ENCODE measurements at regions not wholly inside any gene's neighbourhood (a gene's known extent, or its start where the extent isn't known, plus 50 kb on each side); places are given as distances from the start of the nearest gene placed in this dataset.

DNA sequence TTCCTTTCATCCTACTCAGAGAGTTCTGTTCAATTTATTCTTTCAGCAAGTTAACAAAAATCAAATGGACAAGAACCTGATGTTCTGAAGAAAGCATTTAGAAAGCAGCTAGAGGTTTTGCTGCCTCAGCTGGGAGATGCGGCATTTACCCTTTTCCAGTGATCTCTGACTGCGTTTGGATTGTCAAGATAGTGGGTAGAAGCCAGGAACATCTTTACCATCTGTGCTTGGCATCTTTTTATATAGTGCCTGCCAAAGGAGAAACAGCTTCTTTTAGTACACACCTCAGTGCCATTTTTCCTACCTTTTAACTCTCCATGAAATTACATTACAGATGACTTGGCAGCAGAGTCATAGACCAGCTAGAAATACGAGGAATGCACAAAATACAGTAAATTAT, 680.8 kb downstream of the SLITRK1 start:
- intact Hi-C loops (cut with micrococcal nuclease): no loop called here
- Histone ChIP-seq H3K27ac (ENCODE audit: low read depth in 1 of 2, low read length in 2 of 2) (no peak overlapping the region), H3K4me2 (replicated peaks; ENCODE audit: extremely low read depth, low read length, poor library complexity, severe bottlenecking) (no peak overlapping the region), H3K4me1 (ENCODE audit: control insufficient read depth in 1 of 2, insufficient read depth in 2 of 2, low read length in 2 of 2) (no peaks in the 10 kb centered on the region), H3K27me3 (ENCODE audit: control insufficient read depth in 2 of 2, insufficient read depth in 2 of 2, low read length in 2 of 2) (no peaks in the 10 kb centered on the region), H3K9me3 (replicated peaks in 1 of 2; ENCODE audit: control insufficient read depth in 1 of 2, insufficient read depth in 1 of 2, low read length in 2 of 2) (peaks cover 4 to 15% of the 10 kb centered on the region in 2 donors), H2AFZ (ENCODE audit: insufficient read depth, low read depth, low read length, poor library complexity, severe bottlenecking) (no peak overlapping the region), H3K36me3 (replicated peaks in 1 of 2; ENCODE audit: control insufficient read depth in 1 of 2, insufficient read depth in 2 of 2, low read length in 2 of 2) (no peaks in the 10 kb centered on the region), H3K4me3 (replicated peaks in 1 of 3; ENCODE audit: low read depth in 2 of 3, low read length in 3 of 3) (no peak overlapping the region), H3K9ac (ENCODE audit: insufficient read depth, low read length, poor library complexity, severe bottlenecking) (no peak overlapping the region), H4K20me1 (ENCODE audit: insufficient read depth, low read length) (no peaks in the 10 kb centered on the region), H3K79me2 (ENCODE audit: insufficient read depth, low read length) (no peaks in the 10 kb centered on the region)
- Mint-ChIP-seq H3K27me3 (ENCODE audit: low read depth in 3 of 3) (no peaks in the 10 kb centered on the region), H3K9me3 (peaks cover 0 to 11% (median 4%) of the 10 kb centered on the region in 7 donors), H3K36me3 (no peaks in the 10 kb centered on the region), H3K4me3 (no peak overlapping the region), H3K4me1 (no peaks in the 10 kb centered on the region), H3K27ac (no peak overlapping the region)
- no peak for DNase-seq
- TF ChIP-seq, protein P1, sequence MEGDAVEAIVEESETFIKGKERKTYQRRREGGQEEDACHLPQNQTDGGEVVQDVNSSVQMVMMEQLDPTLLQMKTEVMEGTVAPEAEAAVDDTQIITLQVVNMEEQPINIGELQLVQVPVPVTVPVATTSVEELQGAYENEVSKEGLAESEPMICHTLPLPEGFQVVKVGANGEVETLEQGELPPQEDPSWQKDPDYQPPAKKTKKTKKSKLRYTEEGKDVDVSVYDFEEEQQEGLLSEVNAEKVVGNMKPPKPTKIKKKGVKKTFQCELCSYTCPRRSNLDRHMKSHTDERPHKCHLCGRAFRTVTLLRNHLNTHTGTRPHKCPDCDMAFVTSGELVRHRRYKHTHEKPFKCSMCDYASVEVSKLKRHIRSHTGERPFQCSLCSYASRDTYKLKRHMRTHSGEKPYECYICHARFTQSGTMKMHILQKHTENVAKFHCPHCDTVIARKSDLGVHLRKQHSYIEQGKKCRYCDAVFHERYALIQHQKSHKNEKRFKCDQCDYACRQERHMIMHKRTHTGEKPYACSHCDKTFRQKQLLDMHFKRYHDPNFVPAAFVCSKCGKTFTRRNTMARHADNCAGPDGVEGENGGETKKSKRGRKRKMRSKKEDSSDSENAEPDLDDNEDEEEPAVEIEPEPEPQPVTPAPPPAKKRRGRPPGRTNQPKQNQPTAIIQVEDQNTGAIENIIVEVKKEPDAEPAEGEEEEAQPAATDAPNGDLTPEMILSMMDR (IDR thresholded peaks at IDR 0.05): no peak
- WGBS (ENCODE audit: insufficient coverage): no CpG with 5 or more reads among the region's 3 CpGs

GRCh38 chr13:83197316-83197715, 685.0 kb downstream of the SLITRK1 start:
- H3K27me3 ChIP-seq (ENCODE audit: control insufficient read depth in 2 of 2, insufficient read depth in 2 of 2, low read length in 2 of 2): no peaks in the 10 kb centered on the region
- TF ChIP-seq, protein P1 (IDR thresholded peaks at IDR 0.05): no peak
- intact Hi-C loops (cut with micrococcal nuclease): no loop called here
- H3K4me3 ChIP-seq (replicated peaks in 1 of 3; ENCODE audit: low read depth in 2 of 3, low read length in 3 of 3): no peak overlapping the region
- no peaks in the 10 kb centered on the region for H3K36me3 ChIP-seq (replicated peaks in 1 of 2; ENCODE audit: control insufficient read depth in 1 of 2, insufficient read depth in 2 of 2, low read length in 2 of 2)
- Mint-ChIP-seq H3K4me3 (no peak overlapping the region), H3K9me3 (peaks cover 0 to 6% (median 3%) of the 10 kb centered on the region in 7 donors), H3K36me3 (no peaks in the 10 kb centered on the region), H3K4me1 (no peaks in the 10 kb centered on the region), H3K27me3 (ENCODE audit: low read depth in 3 of 3) (no peaks in the 10 kb centered on the region), H3K27ac (no peak overlapping the region)
- WGBS (ENCODE audit: insufficient coverage): no CpG with 5 or more reads among the region's 3 CpGs
- no peaks in the 10 kb centered on the region for H4K20me1 ChIP-seq (ENCODE audit: insufficient read depth, low read length)
- no peak overlapping the region for H3K4me2 ChIP-seq (replicated peaks; ENCODE audit: extremely low read depth, low read length, poor library complexity, severe bottlenecking)
- H3K27ac ChIP-seq (ENCODE audit: low read depth in 1 of 2, low read length in 2 of 2): no peak overlapping the region
- no peaks in the 10 kb centered on the region for H3K4me1 ChIP-seq (ENCODE audit: control insufficient read depth in 1 of 2, insufficient read depth in 2 of 2, low read length in 2 of 2)
- no peak overlapping the region for H2AFZ ChIP-seq (ENCODE audit: insufficient read depth, low read depth, low read length, poor library complexity, severe bottlenecking)
- H3K9ac ChIP-seq (ENCODE audit: insufficient read depth, low read length, poor library complexity, severe bottlenecking): no peak overlapping the region
- no peaks in the 10 kb centered on the region for H3K79me2 ChIP-seq (ENCODE audit: insufficient read depth, low read length)
- H3K9me3 ChIP-seq (replicated peaks in 1 of 2; ENCODE audit: control insufficient read depth in 1 of 2, insufficient read depth in 1 of 2, low read length in 2 of 2): peaks cover 4 to 9% of the 10 kb centered on the region in 2 donors
- DNase-seq: no peak

All from CD14-positive monocyte (primary cell).